ENCODE measurements at regions not wholly inside any gene's neighbourhood (a gene's known extent, or its start where the extent isn't known, plus 50 kb on each side); places are given as distances from the start of the nearest gene placed in this dataset.
"Not testable (repeated sequence)": the region's sequence is repeated elsewhere in the genome, so short reads cannot be mapped to it uniquely, and the experiment has no call there.

DNA sequence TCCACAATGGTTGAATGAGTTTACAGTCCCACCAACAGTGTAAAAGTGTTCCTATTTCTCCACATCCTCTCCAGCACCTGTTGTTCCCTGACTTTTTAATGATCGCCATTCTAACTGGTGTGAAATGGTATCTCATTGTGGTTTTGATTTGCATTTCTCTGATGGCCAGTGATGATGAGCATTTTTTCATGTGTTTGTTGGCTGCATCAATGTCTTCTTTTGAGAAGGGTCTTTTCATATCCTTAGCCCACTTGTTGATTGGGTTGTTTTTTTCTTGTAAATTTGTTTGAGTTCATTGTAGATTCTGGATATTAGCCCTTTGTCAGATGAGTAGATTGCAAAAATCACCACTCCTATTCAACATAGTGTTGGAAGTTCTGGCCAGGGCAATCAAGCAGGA is 287.6 kb upstream of the RASGRP1 start:
- TF ChIP-seq SIN3A (conservative IDR thresholded peaks at IDR 0.05 in 1 of 2, IDR thresholded peaks at IDR 0.05 in 1 of 2; ENCODE audit: low read depth in 1 of 2, low read length in 2 of 2); SP1 (IDR thresholded peaks at IDR 0.05; ENCODE audit: low read depth, low read length); EP300 (IDR thresholded peaks at IDR 0.05; ENCODE audit: borderline replicate concordance in 1 of 2, low read depth in 2 of 2, low read length in 2 of 2); EZH2 (IDR thresholded peaks at IDR 0.05; ENCODE audit: low read depth, low read length, severe bottlenecking); KDM4A (IDR thresholded peaks at IDR 0.05; ENCODE audit: low read depth, low read length, severe bottlenecking); TEAD4 (IDR thresholded peaks at IDR 0.05; ENCODE audit: low read depth, low read length); CREB1 (IDR thresholded peaks at IDR 0.05): not testable (repeated sequence)
- TF ChIP-seq, protein P1, sequence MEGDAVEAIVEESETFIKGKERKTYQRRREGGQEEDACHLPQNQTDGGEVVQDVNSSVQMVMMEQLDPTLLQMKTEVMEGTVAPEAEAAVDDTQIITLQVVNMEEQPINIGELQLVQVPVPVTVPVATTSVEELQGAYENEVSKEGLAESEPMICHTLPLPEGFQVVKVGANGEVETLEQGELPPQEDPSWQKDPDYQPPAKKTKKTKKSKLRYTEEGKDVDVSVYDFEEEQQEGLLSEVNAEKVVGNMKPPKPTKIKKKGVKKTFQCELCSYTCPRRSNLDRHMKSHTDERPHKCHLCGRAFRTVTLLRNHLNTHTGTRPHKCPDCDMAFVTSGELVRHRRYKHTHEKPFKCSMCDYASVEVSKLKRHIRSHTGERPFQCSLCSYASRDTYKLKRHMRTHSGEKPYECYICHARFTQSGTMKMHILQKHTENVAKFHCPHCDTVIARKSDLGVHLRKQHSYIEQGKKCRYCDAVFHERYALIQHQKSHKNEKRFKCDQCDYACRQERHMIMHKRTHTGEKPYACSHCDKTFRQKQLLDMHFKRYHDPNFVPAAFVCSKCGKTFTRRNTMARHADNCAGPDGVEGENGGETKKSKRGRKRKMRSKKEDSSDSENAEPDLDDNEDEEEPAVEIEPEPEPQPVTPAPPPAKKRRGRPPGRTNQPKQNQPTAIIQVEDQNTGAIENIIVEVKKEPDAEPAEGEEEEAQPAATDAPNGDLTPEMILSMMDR (IDR thresholded peaks at IDR 0.05; ENCODE audit: control extremely low read depth in 1 of 3, insufficient read depth in 1 of 3, low read depth in 1 of 3, low read length in 3 of 3): not testable (repeated sequence)
